ENCODE measurements at regions not wholly inside any gene's neighbourhood (a gene's known extent, or its start where the extent isn't known, plus 50 kb on each side); places are given as distances from the start of the nearest gene placed in this dataset.
A peak's percentile ranks its signal among the peaks of the same experiment; 100 is the strongest.

GRCh38 chr11:33616552-33616951 is 84.1 kb downstream of the C11orf91 start:
- DNase-seq (ENCODE audit: low read depth), result peak; percentile 21

GRCh38 chr11:33615751-33616150 is 84.9 kb downstream of the C11orf91 start:
- DNase-seq (ENCODE audit: low read depth), result no peak

DNA sequence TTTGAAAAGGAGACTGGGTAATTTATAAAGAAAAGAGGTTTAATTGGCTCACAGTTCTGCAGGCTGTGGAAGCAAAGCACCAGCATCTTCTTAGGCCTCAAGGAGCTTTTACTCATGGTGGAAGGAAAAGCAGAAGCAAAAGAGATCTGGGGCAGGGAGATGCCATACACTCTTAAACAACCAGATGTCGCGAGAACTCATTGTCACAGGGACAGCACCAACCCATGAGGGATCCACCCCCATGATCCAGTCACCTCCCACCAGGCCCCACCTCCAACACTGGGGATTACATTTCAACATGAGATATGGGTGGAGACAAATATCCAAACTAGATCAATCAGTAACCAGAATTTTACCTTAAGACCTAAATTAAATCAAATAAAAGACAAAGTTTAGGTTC is 87.2 kb downstream of the C11orf91 start:
- DNase-seq (ENCODE audit: low read depth), result no peak

GRCh38 chr11:33610903-33611302 is 89.7 kb downstream of the C11orf91 start:
- DNase-seq (ENCODE audit: low read depth), result no peak

DNA sequence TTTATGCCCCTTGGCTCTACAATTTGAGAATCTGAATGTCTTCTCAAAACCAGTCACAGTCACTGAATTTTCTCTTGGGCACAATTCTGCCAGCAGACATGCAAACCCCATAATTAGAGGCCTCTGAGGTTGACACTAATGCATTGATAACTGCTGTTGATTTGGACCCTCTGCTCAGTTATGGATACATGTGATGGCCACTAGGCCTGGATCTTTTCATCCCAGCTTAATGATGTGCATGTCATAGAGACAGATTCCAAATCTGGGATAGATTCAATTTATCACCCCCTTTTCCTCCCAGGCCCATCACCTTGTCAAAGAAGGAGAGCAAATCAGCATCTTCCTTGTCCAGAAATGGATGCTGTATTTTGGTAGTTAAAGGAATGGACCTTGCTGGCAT is 92.2 kb downstream of the C11orf91 start:
- DNase-seq (ENCODE audit: low read depth), result no peak

DNA sequence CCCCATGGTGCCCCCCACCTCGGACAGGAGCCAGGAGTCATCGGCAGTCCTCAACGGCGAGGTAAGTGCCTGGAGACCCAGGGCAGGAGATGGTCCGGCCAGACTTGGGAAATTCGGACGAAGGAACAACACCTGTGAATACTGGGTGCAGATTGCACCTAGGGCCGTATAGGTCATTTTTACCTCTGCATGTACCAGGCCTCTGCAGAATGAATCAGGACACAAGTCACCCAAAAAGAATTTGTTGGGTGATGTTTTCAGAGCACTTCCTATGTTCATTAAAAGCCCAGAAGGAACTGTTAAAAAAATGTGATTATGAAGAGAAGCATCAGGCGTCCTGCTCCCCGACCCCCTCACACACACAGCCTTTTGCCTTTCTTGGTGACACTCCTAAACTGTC is 93.9 kb downstream of the C11orf91 start:
- DNase-seq (ENCODE audit: low read depth), result no peak

DNA sequence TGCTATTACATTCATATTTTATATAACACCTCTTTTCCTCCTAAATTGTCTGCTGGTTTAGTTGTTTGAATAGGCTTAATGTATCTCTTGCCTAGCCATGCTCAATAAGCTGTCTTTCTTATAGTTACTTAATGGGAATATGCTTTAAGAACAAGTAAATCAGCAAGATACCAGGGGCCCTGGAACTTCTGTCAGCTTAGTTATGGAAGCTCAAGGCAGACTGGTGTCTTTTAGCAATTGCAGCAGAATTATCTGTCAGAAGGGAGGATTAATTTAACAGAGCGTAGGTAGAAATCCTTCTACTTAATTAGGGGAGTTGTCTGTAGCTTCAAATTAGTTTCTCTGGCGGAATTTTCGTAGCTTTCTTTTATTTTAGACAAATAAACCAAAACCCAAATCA is 94.9 kb downstream of the C11orf91 start:
- DNase-seq (ENCODE audit: low read depth), result no peak

DNA sequence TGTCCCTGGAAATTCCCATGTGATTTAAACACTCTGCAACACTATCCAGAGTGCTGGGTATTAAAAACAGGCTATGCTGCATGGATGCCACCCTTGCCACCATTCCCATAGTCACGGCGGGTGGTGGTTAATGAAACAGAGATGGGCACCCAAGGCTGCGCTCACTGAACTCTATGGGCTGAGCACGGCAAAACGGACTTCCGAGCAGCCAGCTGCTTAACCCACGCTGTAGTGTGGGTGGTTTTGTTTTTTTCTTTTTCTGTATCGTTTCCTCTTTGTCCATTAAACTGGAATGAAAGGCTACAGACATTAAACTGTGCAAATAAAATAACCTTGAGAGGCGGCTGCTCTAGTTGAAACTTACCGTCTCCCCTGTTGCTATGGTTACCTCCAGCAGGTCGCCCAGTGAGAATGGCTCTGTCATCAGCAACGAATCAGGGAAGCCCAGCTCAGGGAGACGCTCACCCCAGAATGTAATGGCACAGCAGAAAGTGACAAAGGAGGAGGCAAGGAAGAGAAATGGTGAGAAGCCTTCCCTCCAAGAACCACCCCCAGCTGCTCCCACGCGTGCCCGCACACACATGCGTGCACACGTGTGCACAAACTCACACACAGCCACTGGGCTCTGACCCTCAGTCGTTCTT is 102.1 kb downstream of the C11orf91 start:
- no peak for DNase-seq (ENCODE audit: low read depth)

- DNase-seq (ENCODE audit: low read depth), result no peak
Observed at GRCh38 chr11:33594188-33594587, 106.4 kb downstream of the C11orf91 start.

DNA sequence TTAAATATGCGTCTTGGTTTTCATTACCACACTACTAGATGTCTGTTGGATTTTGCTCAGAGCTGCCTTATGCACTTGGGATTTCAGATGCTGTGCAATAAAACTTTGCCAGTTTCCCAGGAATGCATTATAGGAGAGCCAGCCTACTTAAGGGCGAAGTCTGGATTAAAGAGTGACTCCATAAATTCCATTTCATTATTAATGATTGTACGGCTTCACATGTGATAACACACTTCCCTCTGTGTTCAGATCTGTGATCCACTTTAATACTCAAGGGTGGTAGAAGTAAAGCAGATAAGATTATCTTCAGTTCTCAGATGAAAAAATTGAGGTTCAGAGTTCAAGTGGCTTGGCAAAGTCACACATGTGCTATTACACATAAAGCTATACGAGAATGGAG is 110.2 kb downstream of the C11orf91 start:
- DNase-seq (ENCODE audit: low read depth), result no peak

- DNase-seq (ENCODE audit: low read depth), result no peak
Observed at GRCh38 chr11:33588056-33588455, 112.6 kb downstream of the C11orf91 start.

DNA sequence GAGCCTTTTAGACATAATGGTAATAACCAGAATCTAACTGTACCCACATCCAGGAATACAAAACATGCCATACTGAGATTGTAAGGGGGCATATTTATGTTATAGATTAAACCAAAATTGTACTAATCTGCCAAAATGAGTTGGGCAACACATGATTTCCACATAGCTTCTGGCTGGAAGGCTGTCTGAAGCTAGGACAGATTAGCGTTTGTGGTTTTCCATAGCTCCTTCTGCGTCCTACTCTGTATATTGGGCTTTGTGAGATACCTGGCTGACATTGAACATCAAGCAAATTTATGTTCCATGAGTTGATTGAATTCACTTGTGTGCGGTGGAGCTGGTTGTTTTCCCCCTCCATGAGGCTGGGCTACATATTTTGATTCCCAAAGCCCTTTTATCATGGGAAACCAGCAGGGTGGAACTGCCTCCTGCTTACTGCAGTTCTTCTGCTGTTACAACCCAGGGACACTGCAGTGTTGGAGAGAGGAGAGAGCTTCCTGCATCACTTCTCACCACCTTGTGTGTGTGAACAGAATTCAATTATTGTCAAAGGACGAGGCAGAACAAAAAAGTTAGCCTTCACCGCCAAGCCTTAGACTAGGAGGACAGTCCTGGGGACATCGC is 114.9 kb downstream of the C11orf91 start:
- peak; percentile 45 for DNase-seq (ENCODE audit: low read depth)

GRCh38 chr11:33582636-33583325 is 117.8 kb downstream of the C11orf91 start:
- peak; percentile 26 for DNase-seq (ENCODE audit: low read depth)

DNA sequence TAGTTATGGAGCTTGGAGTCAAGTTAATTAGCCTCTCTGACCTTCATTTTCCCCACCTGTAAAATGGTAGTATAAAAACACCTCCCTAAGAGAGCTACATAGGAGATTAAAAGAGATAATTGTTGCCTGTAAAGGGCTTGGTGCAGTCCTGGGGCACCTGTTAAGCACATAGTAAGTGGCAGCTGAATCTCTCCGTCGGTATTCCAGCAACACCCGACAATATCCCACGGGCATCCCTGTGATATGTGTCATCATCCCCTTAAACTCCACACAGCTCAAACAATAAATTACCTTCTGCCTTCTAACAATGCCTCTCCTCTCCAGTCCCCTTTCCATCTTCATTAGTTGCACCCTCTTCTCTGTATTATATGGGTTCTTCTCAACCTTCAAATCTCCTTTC is 121.5 kb downstream of the C11orf91 start:
- no peak for DNase-seq (ENCODE audit: low read depth)

DNA sequence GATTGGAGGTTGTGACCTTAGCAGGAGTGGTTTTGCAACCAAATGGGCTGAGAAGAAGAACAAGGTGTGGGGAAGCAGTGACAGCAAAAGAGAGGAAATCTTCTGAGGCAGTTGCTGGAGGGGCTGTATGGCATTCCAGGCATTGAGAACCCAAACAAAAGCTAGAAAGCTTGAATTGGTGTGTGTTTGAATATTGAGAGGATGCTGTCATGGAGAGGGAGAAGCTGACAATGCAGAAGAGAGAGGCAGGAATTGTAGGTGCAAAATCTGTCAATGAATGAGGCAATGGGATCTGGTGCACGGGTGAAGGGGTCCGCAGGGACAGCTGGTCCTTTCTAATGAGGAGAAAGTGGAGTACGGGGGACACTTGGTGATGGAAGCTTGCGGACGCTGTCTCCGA is 123.4 kb downstream of the C11orf91 start:
- DNase-seq (ENCODE audit: low read depth), result no peak

- DNase-seq (ENCODE audit: low read depth), result no peak
Observed at GRCh38 chr11:33575311-33575710, 125.3 kb downstream of the C11orf91 start.

GRCh38 chr11:33574331-33574730 is 126.3 kb downstream of the C11orf91 start:
- no peak for DNase-seq (ENCODE audit: low read depth)

DNA sequence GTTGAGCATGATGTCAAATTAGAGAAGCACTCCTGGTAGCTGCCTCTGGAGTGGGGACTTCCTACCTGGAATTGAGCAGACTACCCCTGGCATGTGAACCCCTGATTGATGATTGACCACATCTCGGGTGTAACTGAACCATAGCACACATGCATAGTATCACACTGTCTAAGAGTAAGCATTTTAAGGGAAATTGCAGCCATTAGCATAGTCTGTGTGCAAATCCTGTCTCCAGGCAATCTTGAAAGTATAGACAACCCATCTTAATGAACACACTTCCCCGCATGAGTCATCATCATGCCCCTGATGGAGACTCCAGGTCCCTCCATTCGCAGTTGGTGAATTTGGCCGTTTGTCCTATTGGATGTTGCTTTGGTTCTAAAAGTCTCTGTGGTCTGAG is 131.3 kb downstream of the C11orf91 start:
- DNase-seq (ENCODE audit: low read depth), result no peak

GRCh38 chr11:33567004-33567403 is 133.6 kb downstream of the C11orf91 start:
- DNase-seq (ENCODE audit: low read depth), result no peak

GRCh38 chr11:33564856-33565453 is 135.7 kb downstream of the C11orf91 start:
- DNase-seq (ENCODE audit: low read depth), result no peak

DNA sequence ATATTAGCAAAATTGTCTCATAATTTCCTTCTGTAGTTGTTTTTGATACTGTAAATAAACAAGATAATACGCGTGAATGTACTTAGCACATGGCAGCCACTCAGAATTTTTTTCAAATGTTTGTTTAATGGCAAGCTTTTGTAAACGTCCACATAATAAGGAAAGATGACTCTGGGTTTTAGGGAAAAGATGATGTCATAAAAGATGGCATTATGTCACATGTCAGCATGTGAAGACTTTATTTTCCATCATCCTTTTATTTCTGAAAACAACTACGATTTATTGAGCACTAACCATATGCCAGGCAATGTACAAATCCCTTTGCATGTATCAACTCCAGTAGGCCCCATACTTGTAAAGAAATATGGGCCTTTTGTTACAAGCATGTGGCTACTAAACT is 139.9 kb downstream of the C11orf91 start:
- DNase-seq (ENCODE audit: low read depth), result no peak

DNA sequence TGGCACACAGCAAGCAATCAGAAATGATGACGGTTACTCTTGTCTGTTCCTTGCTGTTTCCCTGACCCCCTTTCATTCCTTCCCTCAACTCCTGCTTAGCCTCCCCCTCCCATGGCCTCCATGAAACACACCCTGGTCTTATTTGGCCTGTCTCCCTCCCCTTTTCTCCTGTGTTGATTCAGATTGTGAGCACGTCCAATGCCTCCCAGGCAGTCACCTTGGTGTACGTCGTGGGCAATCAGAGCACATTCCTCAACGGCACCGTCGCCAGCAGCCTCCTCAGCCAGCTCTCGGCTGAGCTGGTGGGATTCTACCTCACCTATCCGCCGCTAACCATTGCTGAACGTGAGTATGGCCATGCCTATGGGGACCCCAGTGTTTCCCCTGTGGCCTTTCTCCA is 141.1 kb downstream of the C11orf91 start:
- no peak for DNase-seq (ENCODE audit: low read depth)

GRCh38 chr11:33558097-33558496 is 142.5 kb downstream of the C11orf91 start:
- no peak for DNase-seq (ENCODE audit: low read depth)
